ENCODE measurements at regions not wholly inside any gene's neighbourhood (a gene's known extent, or its start where the extent isn't known, plus 50 kb on each side); places are given as distances from the start of the nearest gene placed in this dataset.

DNA sequence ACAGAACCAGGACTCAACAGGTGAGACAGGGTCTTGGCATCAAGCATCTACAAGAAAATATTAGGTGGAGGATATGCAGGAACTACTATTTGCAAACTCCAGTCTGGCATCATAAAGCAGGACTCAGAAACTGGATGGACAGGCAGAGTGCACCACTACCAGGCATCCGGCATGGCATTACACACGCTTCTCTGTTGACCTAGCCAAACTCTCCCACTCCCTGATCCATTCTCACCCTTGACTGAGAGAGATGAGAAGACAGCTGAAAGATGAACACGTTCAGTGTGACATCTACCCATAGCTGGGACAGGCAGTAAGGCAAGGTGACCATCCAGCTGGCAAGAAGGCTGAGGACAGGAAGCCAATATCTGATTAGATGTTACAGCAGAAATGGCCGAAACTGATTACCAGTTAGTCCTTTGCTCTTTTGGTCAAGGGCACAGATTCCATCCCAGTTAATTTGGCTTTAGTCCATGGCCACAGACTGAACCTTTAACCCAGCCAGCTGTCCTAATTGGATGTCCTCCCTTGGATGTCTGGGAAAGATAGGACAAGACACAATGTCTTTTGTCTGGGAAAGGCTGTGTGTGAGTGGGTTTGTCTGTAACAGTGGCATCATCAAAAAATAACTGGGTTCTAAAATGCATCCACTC, 71.6 kb downstream of the BBS10 start:
- TF ChIP-seq LEF1 (IDR thresholded peaks at IDR 0.05; ENCODE audit: borderline replicate concordance) (no peak), ELF4 (IDR thresholded peaks at IDR 0.05) (no peak), HDGF (IDR thresholded peaks at IDR 0.05; ENCODE audit: borderline replicate concordance) (no peak), SP1 (IDR thresholded peaks at IDR 0.05) (no peak), L3MBTL2 (conservative IDR thresholded peaks at IDR 0.05) (no peak)
- ChIA-PET CTCF (no interaction called here), POLR2A (no interaction called here)
- no peak for DNase-seq (ENCODE audit: extremely low spot score)

DNA sequence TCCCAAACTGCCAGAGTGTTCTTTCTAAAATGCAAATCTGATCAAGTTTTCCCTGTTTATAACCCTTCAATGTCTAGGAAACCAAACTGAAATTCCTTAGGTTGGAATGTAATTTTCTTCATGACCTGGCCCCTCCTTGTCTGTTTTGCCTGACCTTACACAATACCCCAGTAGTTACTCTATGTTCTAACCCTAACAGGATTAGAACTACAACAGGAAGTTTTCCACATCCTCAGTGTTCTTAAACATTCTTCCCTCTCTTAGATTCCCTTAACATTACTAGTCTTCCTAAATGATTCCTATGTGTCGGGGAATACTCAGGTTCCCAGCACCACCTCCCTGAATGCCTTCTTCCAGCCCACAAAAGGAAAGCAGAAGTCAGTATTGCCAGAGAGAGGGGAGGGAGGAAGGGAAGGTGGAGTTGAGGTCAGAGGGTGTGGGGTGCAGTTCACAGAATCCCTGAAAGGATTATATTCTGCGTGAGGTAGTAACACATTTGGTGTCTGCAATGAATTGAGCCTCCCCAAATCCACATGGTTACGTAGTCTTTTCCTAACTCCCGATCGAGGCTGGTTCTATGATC, 72.6 kb downstream of the BBS10 start:
- ChIA-PET CTCF (no interaction called here), POLR2A (no interaction called here)
- no peak for DNase-seq (ENCODE audit: extremely low spot score)
- TF ChIP-seq SP1 (IDR thresholded peaks at IDR 0.05) (no peak), FOXA1 (IDR thresholded peaks at IDR 0.05) (no peak), ELF4 (IDR thresholded peaks at IDR 0.05) (no peak), CTBP1 (IDR thresholded peaks at IDR 0.05; ENCODE audit: borderline replicate concordance) (no peak), TARDBP (IDR thresholded peaks at IDR 0.05) (no peak), BHLHE40 (IDR thresholded peaks at IDR 0.05; ENCODE audit: borderline replicate concordance) (no peak), ZNF384 (IDR thresholded peaks at IDR 0.05) (no peak), NFRKB (IDR thresholded peaks at IDR 0.05) (no peak), SUZ12 (IDR thresholded peaks at IDR 0.05) (no peak), LEF1 (IDR thresholded peaks at IDR 0.05; ENCODE audit: borderline replicate concordance) (no peak), L3MBTL2 (conservative IDR thresholded peaks at IDR 0.05) (no peak), ARNT (IDR thresholded peaks at IDR 0.05) (no peak), FOXK2 (IDR thresholded peaks at IDR 0.05) (no peak), HDGF (IDR thresholded peaks at IDR 0.05; ENCODE audit: borderline replicate concordance) (no peak), FOXM1 (IDR thresholded peaks at IDR 0.05; ENCODE audit: borderline replicate concordance) (no peak)
- TF ChIP-seq, protein P1, sequence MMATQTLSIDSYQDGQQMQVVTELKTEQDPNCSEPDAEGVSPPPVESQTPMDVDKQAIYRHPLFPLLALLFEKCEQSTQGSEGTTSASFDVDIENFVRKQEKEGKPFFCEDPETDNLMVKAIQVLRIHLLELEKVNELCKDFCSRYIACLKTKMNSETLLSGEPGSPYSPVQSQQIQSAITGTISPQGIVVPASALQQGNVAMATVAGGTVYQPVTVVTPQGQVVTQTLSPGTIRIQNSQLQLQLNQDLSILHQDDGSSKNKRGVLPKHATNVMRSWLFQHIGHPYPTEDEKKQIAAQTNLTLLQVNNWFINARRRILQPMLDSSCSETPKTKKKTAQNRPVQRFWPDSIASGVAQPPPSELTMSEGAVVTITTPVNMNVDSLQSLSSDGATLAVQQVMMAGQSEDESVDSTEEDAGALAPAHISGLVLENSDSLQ (IDR thresholded peaks at IDR 0.05) = no peak

- no peak for TF ChIP-seq SUZ12 (IDR thresholded peaks at IDR 0.05)
- no peak for TF ChIP-seq FOXM1 (IDR thresholded peaks at IDR 0.05; ENCODE audit: borderline replicate concordance)
- POLR2A ChIA-PET = no interaction called here
- DNase-seq (ENCODE audit: extremely low spot score) = no peak
- CTCF ChIA-PET = no interaction called here
These were observed 73.7 kb downstream of the BBS10 start for GRCh38 chr12:76274420-76275083.

DNA sequence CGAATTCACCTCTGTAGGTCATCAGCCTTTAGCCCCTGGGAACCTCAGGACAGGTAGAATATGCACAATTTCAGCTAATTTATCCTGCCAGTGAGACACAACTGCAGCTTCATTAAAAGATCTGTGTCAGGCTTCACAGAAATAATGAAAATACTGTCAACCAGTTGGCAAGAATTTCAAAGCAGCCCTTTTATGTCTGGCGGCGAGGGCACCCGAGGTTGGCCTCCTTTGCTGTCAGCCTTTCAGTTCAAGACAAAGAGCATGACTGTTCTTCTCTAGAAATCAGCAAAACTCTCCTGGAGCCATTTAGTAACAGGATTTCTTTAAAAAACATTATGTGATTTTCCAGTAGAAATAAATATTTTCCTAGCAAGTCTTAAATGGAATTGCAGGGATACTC, 75.9 kb downstream of the BBS10 start:
- ChIA-PET CTCF (no interaction called here), POLR2A (no interaction called here)

GRCh38 chr12:76270657-76271358, 77.4 kb downstream of the BBS10 start:
- ChIA-PET CTCF (interaction anchor here (0.6 kb wide), 1 partner anchor 941 kb away, joined by 4 read pairs; the partner anchor contains the start of gene CAPS2), POLR2A (no interaction called here)
- DNase-seq (ENCODE audit: extremely low spot score) = no peak
- TF ChIP-seq, protein P1 (IDR thresholded peaks at IDR 0.05) = no peak
- TF ChIP-seq TARDBP (IDR thresholded peaks at IDR 0.05) (no peak), ZNF384 (IDR thresholded peaks at IDR 0.05) (no peak), CTBP1 (IDR thresholded peaks at IDR 0.05; ENCODE audit: borderline replicate concordance) (no peak), BHLHE40 (IDR thresholded peaks at IDR 0.05; ENCODE audit: borderline replicate concordance) (no peak), SUZ12 (IDR thresholded peaks at IDR 0.05) (no peak), NFRKB (IDR thresholded peaks at IDR 0.05) (no peak), FOXA1 (IDR thresholded peaks at IDR 0.05) (no peak), FOXM1 (IDR thresholded peaks at IDR 0.05; ENCODE audit: borderline replicate concordance) (no peak), SP1 (IDR thresholded peaks at IDR 0.05) (no peak), ELF4 (IDR thresholded peaks at IDR 0.05) (no peak), LEF1 (IDR thresholded peaks at IDR 0.05; ENCODE audit: borderline replicate concordance) (no peak), HDGF (IDR thresholded peaks at IDR 0.05; ENCODE audit: borderline replicate concordance) (no peak), FOXK2 (IDR thresholded peaks at IDR 0.05) (no peak), ARNT (IDR thresholded peaks at IDR 0.05) (no peak), L3MBTL2 (conservative IDR thresholded peaks at IDR 0.05) (no peak)

More for the DNA sequence above, 75.9 kb downstream of the BBS10 start:
- DNase-seq (ENCODE audit: extremely low spot score) = no peak
- TF ChIP-seq BHLHE40 (IDR thresholded peaks at IDR 0.05; ENCODE audit: borderline replicate concordance) (no peak), SP1 (IDR thresholded peaks at IDR 0.05) (no peak), NFRKB (IDR thresholded peaks at IDR 0.05) (no peak)
- TF ChIP-seq, protein P1 (IDR thresholded peaks at IDR 0.05) = no peak

- CTCF ChIA-PET = no interaction called here
These were observed 79.9 kb downstream of the BBS10 start for GRCh38 chr12:76268267-76268666.

More at GRCh38 chr12:76268267-76268666, 79.9 kb downstream of the BBS10 start:
- DNase-seq (ENCODE audit: extremely low spot score) = no peak
- TF ChIP-seq L3MBTL2 (conservative IDR thresholded peaks at IDR 0.05) (no peak), LEF1 (IDR thresholded peaks at IDR 0.05; ENCODE audit: borderline replicate concordance) (no peak), SP1 (IDR thresholded peaks at IDR 0.05) (no peak), NFRKB (IDR thresholded peaks at IDR 0.05) (no peak), BHLHE40 (IDR thresholded peaks at IDR 0.05; ENCODE audit: borderline replicate concordance) (no peak), FOXM1 (IDR thresholded peaks at IDR 0.05; ENCODE audit: borderline replicate concordance) (no peak), ARNT (IDR thresholded peaks at IDR 0.05) (no peak), ELF4 (IDR thresholded peaks at IDR 0.05) (no peak), HDGF (IDR thresholded peaks at IDR 0.05; ENCODE audit: borderline replicate concordance) (no peak), SUZ12 (IDR thresholded peaks at IDR 0.05) (no peak), CTBP1 (IDR thresholded peaks at IDR 0.05; ENCODE audit: borderline replicate concordance) (no peak), FOXK2 (IDR thresholded peaks at IDR 0.05) (no peak), FOXA1 (IDR thresholded peaks at IDR 0.05) (no peak), TARDBP (IDR thresholded peaks at IDR 0.05) (no peak), ZNF384 (IDR thresholded peaks at IDR 0.05) (no peak)
- TF ChIP-seq, protein P1 (IDR thresholded peaks at IDR 0.05) = no peak
- POLR2A ChIA-PET = no interaction called here
